ENCODE measurements at regions not wholly inside any gene's neighbourhood (a gene's known extent, or its start where the extent isn't known, plus 50 kb on each side); places are given as distances from the start of the nearest gene placed in this dataset.

DNA sequence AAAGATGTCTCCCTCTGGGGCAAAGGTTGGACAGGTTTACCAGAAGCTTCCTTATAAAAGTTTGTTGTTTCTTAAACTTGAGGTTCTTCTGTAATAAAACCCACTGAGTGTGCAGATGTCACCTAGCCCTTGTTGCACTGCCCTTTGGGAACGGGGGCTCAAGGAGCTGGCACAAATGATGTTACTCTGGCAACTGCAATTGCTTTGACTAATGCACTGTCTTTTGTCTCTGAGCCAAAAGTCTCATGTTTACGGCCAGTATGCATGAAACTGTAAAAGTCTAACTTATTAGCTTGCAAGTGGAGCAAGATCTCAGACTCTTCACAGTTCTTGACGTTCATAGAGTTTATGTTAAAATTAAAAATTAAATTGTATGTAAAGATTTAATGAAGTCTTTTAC, 655.7 kb downstream of the EPHA7 start:
- TF ChIP-seq GATA3 (IDR thresholded peaks at IDR 0.05; ENCODE audit: low read depth, low read length) (no peak), GATA2 (IDR thresholded peaks at IDR 0.05; ENCODE audit: low read depth, low read length) (no peak)
